NCI-H1092 treated with DMSO at 0.1 percent for 48 hours (cell line): ENCODE measurements at regions not wholly inside any gene's neighbourhood (a gene's known extent, or its start where the extent isn't known, plus 50 kb on each side); places are given as distances from the start of the nearest gene placed in this dataset.

Source experiments
- DNase-seq: peaks from one replicate; lab custom pipeline; 2025; lab: John Stamatoyannopoulos, UW

- DNase-seq = no peak
These were observed 81.9 kb upstream of the AVPR1A start for GRCh38 chr12:63232896-63233295.

- no peak for DNase-seq
These were observed 77.9 kb upstream of the AVPR1A start for GRCh38 chr12:63228853-63229252.

- no peak for DNase-seq
These were observed 75.9 kb upstream of the AVPR1A start for GRCh38 chr12:63226792-63227463.

GRCh38 chr12:63224396-63224795, 73.4 kb upstream of the AVPR1A start:
- DNase-seq = no peak

- no peak for DNase-seq
These were observed 72.1 kb upstream of the AVPR1A start for GRCh38 chr12:63223128-63223527.

- no peak for DNase-seq
These were observed 71.6 kb upstream of the AVPR1A start for GRCh38 chr12:63222582-63222981.

- DNase-seq = no peak
These were observed 69.9 kb upstream of the AVPR1A start for GRCh38 chr12:63220921-63221320.

- no peak for DNase-seq
These were observed 61.3 kb upstream of the AVPR1A start for GRCh38 chr12:63212316-63212715.

GRCh38 chr12:63208956-63209355, 58.0 kb upstream of the AVPR1A start:
- DNase-seq = no peak

- DNase-seq = no peak
These were observed 55.9 kb upstream of the AVPR1A start for GRCh38 chr12:63206909-63207308.

GRCh38 chr12:63206494-63206893, 55.5 kb upstream of the AVPR1A start:
- DNase-seq = peak; percentile 25
